Colonic mucosa (tissue), 4 donors: ENCODE measurements at regions not wholly inside any gene's neighbourhood (a gene's known extent, or its start where the extent isn't known, plus 50 kb on each side); places are given as distances from the start of the nearest gene placed in this dataset.

ENCODE experiments used
- DNase-seq: peaks from one replicate; pipeline ENCODE4 v3.0.0-alpha.2; 2020
- H3K27ac ChIP-seq: fragments of 200-600 bp; one replicate; pipeline ENCODE4 v1.8.0; 2021
- H3K27me3 ChIP-seq: fragments of 200-600 bp; one replicate; pipeline ENCODE4 v1.8.0; 2021
- H3K36me3 ChIP-seq: fragments of 200-600 bp; one replicate; pipeline ENCODE4 v1.8.0; 2021
- H3K4me1 ChIP-seq: fragments of 200-600 bp; one replicate; pipeline ENCODE4 v1.8.0; 2021; ENCODE audit warnings: mild to moderate bottlenecking
- H3K4me3 ChIP-seq: fragments of 200-600 bp; one replicate; pipeline ENCODE4 v1.8.0; 2021
- H3K9ac ChIP-seq, 2 donors: one replicate each; pipeline ENCODE4 v1.7.0; 2013; ENCODE audit warnings: control low read depth in 2 of 2, low read depth in 2 of 2, low read length in 2 of 2
- H3K9me3 ChIP-seq: fragments of 200-600 bp; one replicate; pipeline ENCODE4 v1.8.0; 2021
- intact Hi-C: fragments of 100-400 bp; cut with DNase I; formaldehyde crosslinking; loops from one replicate; pipeline ENCODE4 v1.14.1; 2022
- TF ChIP-seq, protein P1 (sequence below): fragments of 200-600 bp; IDR thresholded peaks from one replicate; pipeline ENCODE4 v1.8.0; 2022; ENCODE audit warnings: antibody characterized with exemption, mild to moderate bottlenecking
- donor health status: healthy.
- donor health status: DM: no; HTN: no; CAD: no.
- donor health status: DM: no; HTN: no; CAD: no.

- Histone ChIP-seq H3K9me3 (no peaks in the 10 kb centered on the region), H3K27ac (no peak overlapping the region), H3K9ac (no peak overlapping the region), H3K4me3 (no peak overlapping the region), H3K36me3 (no peaks in the 10 kb centered on the region), H3K4me1 (no peaks in the 10 kb centered on the region), H3K27me3 (no peaks in the 10 kb centered on the region)
- intact Hi-C loops = no loop called here
- DNase-seq = no peak
- TF ChIP-seq, protein P1, sequence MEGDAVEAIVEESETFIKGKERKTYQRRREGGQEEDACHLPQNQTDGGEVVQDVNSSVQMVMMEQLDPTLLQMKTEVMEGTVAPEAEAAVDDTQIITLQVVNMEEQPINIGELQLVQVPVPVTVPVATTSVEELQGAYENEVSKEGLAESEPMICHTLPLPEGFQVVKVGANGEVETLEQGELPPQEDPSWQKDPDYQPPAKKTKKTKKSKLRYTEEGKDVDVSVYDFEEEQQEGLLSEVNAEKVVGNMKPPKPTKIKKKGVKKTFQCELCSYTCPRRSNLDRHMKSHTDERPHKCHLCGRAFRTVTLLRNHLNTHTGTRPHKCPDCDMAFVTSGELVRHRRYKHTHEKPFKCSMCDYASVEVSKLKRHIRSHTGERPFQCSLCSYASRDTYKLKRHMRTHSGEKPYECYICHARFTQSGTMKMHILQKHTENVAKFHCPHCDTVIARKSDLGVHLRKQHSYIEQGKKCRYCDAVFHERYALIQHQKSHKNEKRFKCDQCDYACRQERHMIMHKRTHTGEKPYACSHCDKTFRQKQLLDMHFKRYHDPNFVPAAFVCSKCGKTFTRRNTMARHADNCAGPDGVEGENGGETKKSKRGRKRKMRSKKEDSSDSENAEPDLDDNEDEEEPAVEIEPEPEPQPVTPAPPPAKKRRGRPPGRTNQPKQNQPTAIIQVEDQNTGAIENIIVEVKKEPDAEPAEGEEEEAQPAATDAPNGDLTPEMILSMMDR = no peak
Observed at GRCh38 chr4:148757171-148757570, 315.0 kb upstream of the NR3C2 start.

GRCh38 chr4:148749403-148749802, 307.2 kb upstream of the NR3C2 start:
- H3K27ac ChIP-seq = no peak overlapping the region
- no peaks in the 10 kb centered on the region for H3K27me3 ChIP-seq
- no peaks in the 10 kb centered on the region for H3K4me1 ChIP-seq
- no peaks in the 10 kb centered on the region for H3K9me3 ChIP-seq
- H3K36me3 ChIP-seq = no peaks in the 10 kb centered on the region
- TF ChIP-seq, protein P1 = no peak
- H3K9ac ChIP-seq = no peak overlapping the region
- no peak for DNase-seq
- intact Hi-C loops = no loop called here
- H3K4me3 ChIP-seq = no peak overlapping the region

GRCh38 chr4:148747721-148748268, 305.6 kb upstream of the NR3C2 start:
- no peaks in the 10 kb centered on the region for H3K27me3 ChIP-seq
- no peaks in the 10 kb centered on the region for H3K4me1 ChIP-seq
- H3K9me3 ChIP-seq = no peaks in the 10 kb centered on the region
- H3K27ac ChIP-seq = no peak overlapping the region
- intact Hi-C loops = no loop called here
- TF ChIP-seq, protein P1 = no peak
- DNase-seq = no peak
- H3K36me3 ChIP-seq = no peaks in the 10 kb centered on the region
- no peak overlapping the region for H3K9ac ChIP-seq
- no peak overlapping the region for H3K4me3 ChIP-seq

GRCh38 chr4:148740701-148741100, 298.5 kb upstream of the NR3C2 start:
- intact Hi-C loops = no loop called here
- DNase-seq = no peak
- no peak overlapping the region for H3K27ac ChIP-seq
- H3K36me3 ChIP-seq = no peaks in the 10 kb centered on the region
- H3K4me1 ChIP-seq = no peaks in the 10 kb centered on the region
- TF ChIP-seq, protein P1 = no peak
- no peaks in the 10 kb centered on the region for H3K27me3 ChIP-seq
- H3K9ac ChIP-seq = no peak overlapping the region
- H3K9me3 ChIP-seq = no peaks in the 10 kb centered on the region
- no peak overlapping the region for H3K4me3 ChIP-seq

- no peak overlapping the region for H3K4me3 ChIP-seq
- H3K36me3 ChIP-seq = no peaks in the 10 kb centered on the region
- no peak for DNase-seq
- intact Hi-C loops = no loop called here
- no peaks in the 10 kb centered on the region for H3K4me1 ChIP-seq
- no peak overlapping the region for H3K27ac ChIP-seq
- H3K9ac ChIP-seq = no peak overlapping the region
- no peaks in the 10 kb centered on the region for H3K9me3 ChIP-seq
- TF ChIP-seq, protein P1 = no peak
- no peaks in the 10 kb centered on the region for H3K27me3 ChIP-seq
Observed at GRCh38 chr4:148737061-148737770, 295.0 kb upstream of the NR3C2 start.
